GM18873 (cell line): ENCODE measurements at regions not wholly inside any gene's neighbourhood (a gene's known extent, or its start where the extent isn't known, plus 50 kb on each side); places are given as distances from the start of the nearest gene placed in this dataset.
A peak's percentile ranks its signal among the peaks of the same experiment; 100 is the strongest.
"Not testable (repeated sequence)": the region's sequence is repeated elsewhere in the genome, so short reads cannot be mapped to it uniquely, and the experiment has no call there.

ENCODE experiments used
- ATAC-seq: cut with Tn5 transposase; IDR thresholded peaks from one replicate; pipeline ENCODE4 v1.9.1; 2021; ENCODE audit warnings: mild to moderate bottlenecking, moderate library complexity, moderate number of reproducible peaks; ENCODE audit not compliant: unreplicated experiment, low FRiP score

DNA sequence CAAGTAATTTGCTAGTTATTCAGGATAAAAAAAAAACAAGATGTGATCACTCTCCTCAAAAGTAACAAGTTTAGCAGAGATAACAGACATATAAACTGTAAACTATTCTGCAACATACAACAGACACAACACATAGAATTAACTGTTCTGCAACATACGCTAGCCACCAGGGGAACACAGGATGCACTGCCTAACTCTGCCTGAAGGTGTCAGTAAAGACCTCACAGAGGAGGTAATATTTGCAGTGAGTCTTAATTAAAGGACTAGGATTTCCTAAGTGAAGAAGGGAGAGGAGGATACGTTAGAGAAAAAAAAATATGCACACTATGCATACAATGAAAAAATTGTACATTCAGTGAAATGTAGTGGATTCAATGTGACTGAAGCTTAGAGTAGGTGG is 129.6 kb downstream of the NBPF8 start:
- peak; percentile 85 for ATAC-seq

DNA sequence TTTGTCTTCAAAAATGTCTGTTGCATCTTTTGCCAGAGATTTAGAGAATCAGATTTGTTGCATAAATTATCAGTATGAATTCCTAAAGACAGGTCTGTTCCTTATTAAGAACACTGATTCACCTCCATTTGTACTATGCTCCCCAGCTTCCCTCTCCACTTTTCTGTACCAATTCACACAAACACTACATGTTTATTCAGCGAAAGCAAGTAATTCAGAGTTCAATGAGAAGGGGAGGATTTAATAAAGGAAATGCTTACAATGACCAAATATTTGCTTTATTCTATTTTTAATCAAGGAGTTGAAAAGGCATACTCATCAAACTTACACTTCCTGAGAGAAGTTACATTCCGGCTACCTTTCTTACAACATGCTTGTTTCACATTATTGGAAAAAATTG is 135.5 kb downstream of the NBPF8 start:
- ATAC-seq, result not testable (repeated sequence)

DNA sequence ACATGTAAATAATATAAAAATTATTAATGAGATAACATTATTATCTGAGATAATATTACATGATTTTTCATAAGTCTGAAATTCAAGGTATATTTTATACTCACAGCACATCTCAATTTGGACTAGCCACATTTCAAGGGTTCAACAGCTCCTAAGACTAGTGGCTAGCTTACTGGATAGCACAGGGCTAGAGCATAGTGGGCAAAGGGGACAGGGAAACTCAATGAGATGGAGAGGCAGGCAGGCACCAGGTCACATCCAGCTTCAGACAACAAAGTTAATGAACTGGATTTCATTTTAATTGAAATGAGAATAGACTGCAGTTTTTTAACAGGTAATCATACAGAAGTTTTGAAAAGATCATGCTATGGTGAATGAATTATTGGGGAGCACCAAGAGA is 137.4 kb downstream of the NBPF8 start:
- ATAC-seq, result not testable (repeated sequence)

DNA sequence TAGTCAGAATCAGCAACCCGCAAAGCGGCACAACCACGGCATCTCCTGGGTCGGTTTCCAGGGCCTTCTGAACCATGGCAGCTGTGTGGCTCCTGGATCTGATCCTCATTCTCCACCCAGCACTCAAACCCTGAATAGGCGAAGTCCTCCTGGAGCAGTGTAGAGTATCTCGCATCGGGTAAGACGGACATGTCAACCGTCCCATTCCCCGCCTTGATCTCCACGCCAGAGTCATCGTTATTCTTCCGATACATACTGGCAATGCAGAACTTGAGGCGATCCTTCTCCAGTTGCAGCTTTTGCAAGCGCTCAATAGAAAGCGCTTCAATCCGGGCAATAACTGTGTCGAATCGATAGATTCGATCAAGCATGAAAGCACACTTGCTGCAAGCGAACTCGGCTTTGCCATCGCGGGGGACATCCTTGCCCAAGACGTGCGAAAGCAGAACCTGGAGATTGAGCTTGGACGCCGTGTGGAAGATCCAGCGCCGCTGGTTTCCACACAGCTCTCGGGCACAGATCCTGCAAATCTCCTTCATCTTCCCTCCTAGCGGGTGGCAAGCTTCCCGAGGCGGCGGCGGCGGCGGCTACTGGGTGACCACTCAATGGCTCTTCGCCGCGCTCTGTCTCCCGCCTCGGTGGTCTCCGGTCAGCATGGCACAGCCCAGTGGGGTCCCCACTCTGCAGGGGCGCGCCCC is 142.9 kb downstream of the NBPF8 start:
- ATAC-seq, result peak; percentile 2

DNA sequence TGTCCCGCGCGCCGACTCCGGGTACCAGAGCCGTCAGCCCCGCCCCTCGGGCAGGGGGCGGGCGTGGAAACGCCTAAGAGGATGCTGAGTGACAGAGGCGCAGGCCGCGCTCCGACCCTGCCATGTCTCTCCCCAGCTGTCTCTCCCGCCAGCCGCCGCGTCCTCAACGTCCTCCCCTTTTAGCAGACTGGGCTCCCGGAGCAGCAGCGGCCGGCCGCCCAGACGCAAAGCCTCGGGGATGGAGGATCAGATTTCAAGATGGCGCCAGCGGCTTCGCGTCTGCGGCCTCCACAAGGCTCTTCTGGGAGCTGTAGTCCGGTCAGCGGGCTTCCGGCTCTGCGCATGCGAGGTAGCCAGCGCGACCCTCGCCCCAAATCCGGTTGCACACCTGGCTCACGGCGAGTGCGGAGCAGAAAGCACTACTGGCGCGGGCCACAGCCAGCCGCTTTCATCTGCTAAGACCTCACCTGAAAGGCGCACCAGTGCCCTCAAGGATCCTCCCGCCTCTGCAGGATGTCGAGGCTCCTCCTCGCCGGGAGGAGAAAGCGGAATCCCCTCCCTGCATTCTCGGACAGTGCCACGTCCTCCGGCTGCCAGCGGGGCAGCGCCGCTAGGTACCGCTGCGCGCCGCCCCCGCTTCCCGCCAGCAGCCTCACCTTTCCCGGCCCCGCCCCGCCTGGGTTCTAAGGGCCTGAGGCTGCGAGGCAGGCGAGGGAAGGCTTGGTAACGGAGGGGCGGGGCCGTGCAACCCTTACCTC is 143.6 kb downstream of the NBPF8 start:
- peak; percentile 81 for ATAC-seq

DNA sequence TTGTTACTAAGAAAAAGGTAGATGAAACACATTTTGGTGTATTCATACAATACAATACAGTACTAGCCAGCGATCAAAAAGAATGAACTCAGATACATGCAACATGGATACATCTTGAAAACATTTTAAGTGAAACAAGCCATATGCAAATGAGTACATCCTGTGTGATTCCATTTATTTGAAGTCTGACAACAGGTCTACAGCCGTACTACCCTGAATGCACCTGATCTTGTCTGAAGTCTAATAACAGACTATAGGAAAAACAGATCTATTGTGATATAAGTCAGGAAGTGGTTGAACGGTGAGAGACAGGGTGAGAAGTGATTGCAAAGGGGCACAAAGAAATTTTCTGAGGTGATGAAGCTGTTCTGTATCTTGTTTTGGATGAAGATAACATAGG is 146.9 kb downstream of the NBPF8 start:
- not testable (repeated sequence) for ATAC-seq

DNA sequence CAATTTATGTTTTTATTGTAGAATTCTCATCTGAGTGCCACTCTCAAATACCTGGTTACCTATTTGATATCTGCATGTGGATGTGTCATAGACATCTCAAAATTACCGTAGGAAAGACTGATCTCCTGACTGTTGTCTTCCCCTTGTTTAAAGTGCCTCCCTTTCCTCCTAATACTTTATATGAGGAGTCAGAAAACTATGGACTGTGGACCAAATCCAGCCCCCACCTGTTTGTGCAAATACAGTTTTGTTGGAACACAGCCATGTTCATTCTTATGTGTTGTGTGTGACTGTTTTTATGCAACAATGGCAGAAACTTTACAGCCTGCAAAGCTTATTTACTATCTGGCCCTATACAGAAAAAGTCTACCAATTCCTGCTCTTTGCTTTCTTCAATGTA is 150.6 kb downstream of the NBPF8 start:
- ATAC-seq, result not testable (repeated sequence)

DNA sequence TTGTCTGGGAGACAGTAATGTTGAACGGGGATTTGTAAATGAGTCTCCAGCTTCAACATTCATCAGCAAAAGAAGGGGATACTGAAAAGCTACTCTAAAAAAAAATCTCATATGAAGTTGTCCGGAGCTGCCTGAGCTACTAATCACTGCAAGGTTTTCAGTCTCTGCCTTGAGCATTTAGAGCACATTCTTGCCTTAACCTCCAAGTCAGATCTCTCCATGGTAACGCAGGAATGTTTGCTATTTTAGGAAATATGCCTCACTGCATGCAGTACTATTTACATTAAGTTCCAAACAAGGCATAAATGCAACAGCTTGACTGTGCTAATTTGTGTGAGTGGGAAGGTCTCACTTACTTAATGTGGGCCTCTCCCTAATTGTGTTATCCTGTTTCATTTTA is 152.8 kb downstream of the NBPF8 start:
- not testable (repeated sequence) for ATAC-seq

DNA sequence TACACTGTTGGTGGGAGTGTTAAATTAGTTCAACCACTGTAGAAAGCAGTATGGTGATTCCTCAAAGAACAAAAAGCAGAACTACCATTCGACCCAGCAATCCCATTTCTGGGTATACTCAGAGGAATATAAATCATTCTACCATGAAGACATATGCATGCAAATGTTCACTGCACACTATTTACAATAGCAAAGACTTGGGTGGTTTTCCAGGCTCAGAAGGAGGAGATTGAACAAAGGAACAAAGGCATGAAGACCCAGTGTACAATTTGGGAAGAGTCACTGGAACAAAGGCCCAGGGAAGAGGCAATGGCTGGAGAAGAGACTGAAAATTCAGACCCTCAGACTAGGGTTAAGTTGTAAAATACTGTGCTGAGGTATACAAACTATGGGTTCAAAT is 148.5 kb upstream of the NBPF26 start:
- ATAC-seq, result not testable (repeated sequence)

DNA sequence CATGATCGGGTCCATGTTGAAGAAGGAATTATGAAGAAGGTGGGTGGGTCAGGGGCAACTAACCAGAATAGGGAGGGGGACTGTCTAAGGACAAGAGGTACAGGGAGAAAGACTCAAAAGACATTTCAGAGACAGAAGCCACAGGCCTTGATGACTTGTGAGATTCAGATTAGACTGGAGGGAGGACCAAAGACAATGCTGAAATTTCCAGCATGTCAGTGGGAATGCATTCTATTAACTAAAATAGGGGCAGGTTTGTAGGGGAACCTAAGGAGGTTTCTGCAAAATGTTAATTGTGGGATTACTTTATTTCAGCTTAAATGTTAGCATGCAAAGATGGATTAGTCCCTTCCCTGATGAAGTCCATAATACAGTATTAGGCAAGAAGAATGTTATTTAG is 141.6 kb upstream of the NBPF26 start:
- not testable (repeated sequence) for ATAC-seq

DNA sequence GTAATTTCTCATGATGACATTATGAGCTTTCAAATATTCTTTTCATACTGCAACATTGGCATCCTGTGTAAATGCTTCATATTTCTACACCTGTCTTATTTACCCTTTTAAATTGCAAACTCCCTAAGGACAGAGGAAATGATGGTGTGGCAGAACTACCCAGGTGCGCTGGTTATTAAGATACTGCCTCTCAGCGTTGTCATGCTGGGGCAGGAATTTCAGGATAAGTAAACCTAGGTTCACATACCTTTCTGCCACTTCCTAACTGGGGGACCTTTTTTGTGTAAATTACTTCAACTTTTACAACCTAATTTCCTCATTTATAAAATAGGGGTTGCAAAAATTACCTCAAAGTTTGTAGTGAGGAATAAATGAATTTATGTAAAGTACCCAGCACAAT is 137.7 kb upstream of the NBPF26 start:
- ATAC-seq, result not testable (repeated sequence)

DNA sequence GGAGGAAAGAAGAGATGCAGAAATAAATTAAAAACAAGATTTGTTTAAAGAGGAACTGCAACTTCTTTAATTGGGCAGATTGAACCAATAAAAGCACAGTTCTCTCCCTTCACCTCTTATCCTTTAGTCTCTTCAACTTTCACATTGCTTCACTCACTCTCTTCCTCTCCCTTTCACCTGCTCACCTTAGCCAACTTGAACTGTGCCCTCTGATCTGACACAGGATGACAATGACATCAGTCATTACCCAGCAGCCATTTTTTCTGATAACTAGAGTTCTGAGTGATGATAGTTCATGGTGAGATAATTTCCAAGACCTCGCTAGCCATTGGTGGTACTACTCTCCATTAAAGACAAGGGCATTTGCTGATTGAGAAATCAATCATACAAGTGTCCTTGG is 134.9 kb upstream of the NBPF26 start:
- not testable (repeated sequence) for ATAC-seq

DNA sequence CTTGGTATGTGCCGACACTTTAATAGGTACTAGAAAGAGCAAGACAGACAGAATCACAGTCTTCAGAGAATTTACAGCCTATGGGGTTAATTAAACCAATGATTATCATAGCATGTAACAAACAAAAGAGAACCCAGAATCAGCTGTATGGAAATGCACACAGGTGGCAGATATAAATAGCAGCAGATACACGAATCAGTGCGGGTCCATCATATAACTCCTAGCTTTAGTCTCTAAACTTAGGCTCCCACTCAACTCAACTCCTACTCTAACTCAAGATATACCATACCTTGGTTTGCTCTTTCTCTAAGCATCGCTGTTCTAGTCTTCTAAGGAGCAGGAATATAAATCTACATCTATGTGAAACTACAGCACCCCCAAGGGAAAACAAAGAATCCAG is 132.0 kb upstream of the NBPF26 start:
- not testable (repeated sequence) for ATAC-seq

DNA sequence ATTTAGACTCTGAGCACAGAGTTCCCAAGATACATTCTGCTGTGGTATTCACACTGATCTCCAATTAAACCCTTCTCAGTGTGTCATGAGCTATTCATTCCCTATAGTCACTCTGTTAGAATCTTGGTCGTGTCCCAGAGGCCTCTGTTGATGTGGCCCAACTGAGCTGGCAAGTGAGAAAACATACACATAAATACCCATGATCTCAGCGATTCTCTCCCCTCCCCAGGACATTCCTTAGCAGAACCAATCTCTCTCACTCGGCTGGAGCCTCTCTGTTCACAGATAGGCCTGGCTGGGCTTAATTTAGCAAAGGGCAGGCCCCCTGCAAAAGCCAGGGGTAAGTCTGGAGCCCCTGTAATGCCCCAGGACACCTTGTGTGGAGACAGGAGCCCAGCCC is 130.8 kb upstream of the NBPF26 start:
- not testable (repeated sequence) for ATAC-seq

DNA sequence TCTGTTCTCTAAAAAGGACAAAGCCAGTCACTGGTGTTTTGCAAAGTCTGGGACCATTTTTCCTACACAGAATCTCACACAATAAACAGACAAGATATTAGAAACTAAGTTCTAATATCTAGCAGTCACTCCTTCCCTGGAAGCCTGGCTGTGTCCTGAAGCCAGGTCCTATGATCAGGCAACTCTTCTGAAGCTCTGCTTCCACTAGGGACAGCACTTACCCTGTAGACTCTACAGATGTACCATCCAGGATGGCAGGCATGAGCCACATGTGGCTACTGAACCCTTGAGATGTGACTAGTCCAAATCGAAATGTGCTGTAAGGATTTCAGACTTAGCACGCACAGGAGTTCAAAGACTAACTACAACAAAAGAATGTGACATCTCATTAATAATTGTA is 130.1 kb upstream of the NBPF26 start:
- ATAC-seq, result not testable (repeated sequence)

DNA sequence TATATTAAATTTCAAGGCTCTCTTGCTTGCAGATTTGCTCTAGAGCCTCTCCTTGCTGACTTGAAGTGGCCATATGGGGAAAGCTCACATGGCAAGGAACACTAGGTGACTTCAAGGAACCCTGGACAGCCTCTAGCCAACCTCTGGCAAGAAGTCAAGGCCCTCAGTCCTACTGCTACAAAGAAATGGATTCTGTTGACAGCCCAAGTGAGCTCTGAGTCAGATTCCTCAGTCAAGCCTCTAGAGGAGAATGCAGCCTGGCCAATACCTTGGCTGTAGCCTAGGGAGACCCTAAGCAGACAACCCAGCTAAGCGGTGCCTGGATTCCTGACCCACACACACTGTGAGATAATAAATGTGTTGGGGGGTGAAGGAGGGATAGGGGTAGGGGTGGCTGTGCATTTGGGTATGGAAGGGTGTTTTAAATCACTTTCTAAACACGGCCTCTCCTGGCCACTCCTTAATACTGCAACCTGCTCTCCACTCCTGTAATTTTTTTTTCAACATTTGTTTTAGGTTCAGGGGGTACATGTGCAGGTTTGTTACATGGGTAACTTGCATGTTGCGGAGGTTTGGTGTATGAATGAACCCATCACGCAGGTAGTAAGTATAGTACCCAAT is 125.3 kb upstream of the NBPF26 start:
- ATAC-seq, result not testable (repeated sequence)

DNA sequence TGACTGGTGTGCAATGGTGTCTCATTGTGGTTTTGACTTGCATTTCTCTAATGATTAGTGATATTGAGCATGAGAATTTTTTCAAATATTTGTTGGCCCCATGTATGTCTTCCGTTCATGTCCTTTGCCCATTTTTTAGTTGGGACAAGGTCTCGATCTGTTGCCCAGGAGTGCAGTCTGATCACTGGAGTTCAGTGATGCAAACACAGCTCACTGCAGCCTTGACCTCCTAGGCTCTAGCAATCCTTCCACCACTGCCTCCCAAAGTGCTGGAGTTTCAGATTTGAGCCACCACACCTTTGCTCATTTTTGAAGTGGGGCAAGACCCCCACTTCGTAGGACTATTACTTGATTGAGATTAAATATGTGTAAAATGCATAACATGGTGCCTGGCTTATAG is 124.2 kb upstream of the NBPF26 start:
- not testable (repeated sequence) for ATAC-seq

DNA sequence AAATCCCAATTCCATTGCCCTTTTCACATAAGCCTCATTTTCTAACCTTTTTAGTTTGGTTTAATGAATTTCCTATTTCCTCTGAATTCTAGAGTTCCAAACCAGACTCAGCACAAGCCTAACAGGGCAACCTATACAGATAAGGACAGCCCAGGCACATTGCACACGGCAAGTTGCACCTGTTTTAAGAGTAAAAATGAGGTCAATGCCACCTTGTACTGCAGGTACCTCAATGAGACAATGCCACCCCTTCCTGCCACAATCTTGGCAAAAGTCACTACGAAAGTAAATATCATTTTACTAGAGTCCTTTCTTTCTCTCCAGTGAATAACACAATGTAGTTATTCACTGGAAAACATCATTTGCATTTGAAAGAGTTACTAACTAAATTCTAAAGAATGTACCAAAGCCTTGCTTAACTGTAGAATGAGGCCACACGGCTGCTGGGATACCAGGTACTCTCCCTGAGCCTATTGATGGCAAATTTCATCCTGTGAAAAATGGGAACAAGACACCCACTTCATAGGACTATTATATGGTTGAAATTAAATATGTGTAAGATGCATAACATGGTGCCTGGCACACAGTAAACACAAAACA is 123.2 kb upstream of the NBPF26 start:
- ATAC-seq, result not testable (repeated sequence)

DNA sequence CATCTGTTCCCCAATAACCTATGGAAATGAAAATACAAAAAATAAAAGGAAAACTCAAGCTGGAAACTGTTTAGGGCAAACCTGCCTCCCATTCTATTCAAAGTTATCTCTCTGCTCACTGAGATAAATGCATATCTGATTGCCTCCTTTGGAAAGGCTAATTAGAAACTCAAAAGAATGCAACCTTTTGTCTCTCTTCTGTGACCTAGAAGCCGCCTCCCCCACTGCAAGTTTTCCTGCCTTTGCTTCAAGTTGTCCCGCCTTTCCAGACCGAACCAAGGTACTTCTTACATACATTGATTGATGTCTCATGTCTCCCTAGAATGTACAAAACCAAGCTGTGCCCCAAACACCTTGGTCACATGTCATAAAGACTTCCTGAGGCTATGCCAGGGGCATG is 115.9 kb upstream of the NBPF26 start:
- ATAC-seq, result not testable (repeated sequence)

DNA sequence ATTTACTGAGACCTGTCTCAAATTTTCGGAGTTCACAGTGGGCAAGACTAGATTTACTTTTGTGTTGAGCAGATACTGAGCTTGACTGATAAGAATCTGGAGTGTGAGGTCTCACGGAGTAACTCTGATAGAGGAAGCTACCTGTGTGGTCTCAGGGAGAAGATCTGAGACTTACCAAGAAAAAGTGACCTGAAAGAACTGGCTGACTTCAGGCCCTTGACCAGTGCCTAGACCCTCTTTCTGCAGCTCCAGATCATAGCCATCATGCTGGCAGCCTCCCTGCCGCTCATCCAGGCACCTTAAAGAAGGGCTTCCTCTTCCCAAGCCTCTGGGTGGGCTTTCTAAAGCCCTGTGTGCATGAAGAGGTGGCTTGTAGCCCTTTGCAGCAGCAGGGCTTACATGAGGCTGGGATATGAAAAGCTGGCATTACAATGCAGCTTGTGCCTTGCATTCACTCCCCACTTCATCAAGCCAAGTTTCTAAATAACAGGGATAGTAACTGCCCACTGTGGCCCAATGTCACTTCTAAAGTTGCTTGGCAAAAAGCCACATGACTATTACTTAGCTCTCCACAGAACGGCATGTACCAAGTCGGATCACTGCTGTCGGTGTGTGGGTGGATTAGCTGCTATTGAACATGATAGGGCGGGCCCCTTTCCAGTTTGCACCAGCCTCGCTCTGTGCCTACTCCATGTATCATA is 115.3 kb upstream of the NBPF26 start:
- not testable (repeated sequence) for ATAC-seq
